Gastroesophageal sphincter (tissue), 3 donors: ENCODE measurements at regions not wholly inside any gene's neighbourhood (a gene's known extent, or its start where the extent isn't known, plus 50 kb on each side); places are given as distances from the start of the nearest gene placed in this dataset.

Experiments used
- CTCF ChIP-seq, 4 experiments: fragments of 200-600 bp in 2 of 4; fragments of 450-650 bp in 2 of 4; sonication (generic) in 1 of 4; IDR thresholded peaks; one replicate each; pipeline ENCODE4 v1.5.1; 2017 to 2019; ENCODE audit warnings: antibody characterized with exemption in 4 of 4, mild to moderate bottlenecking in 2 of 4, moderate library complexity in 2 of 4
- POLR2A ChIP-seq, 2 donors: fragments of 450-650 bp; IDR thresholded peaks; one replicate each; pipeline ENCODE4 v1.6.1; 2017; ENCODE audit warnings: antibody characterized with exemption in 2 of 2, mild to moderate bottlenecking in 2 of 2, moderate library complexity in 1 of 2

- TF ChIP-seq POLR2A (IDR thresholded peaks at IDR 0.05), result no peak
- TF ChIP-seq CTCF (IDR thresholded peaks at IDR 0.05), result no peak
These were observed 392.7 kb upstream of the ST6GAL2 start for GRCh38 chr2:107278672-107279071.
